Left renal cortex interstitium (tissue), 4 donors: ENCODE measurements at regions not wholly inside any gene's neighbourhood (a gene's known extent, or its start where the extent isn't known, plus 50 kb on each side); places are given as distances from the start of the nearest gene placed in this dataset.

Source experiments
- DNase-seq, 4 donors: peaks; one replicate each; pipeline ENCODE4 v3.0.0-alpha.2; 2013; ENCODE audit warnings: low read depth in 4 of 4, low spot score in 2 of 4, missing footprints in 1 of 4

GRCh38 chr3:59698091-59698490, 648.3 kb upstream of the CFAP20DC start:
- no peak for DNase-seq

GRCh38 chr3:59696783-59697182, 647.0 kb upstream of the CFAP20DC start:
- DNase-seq, result no peak

GRCh38 chr3:59695860-59696259, 646.0 kb upstream of the CFAP20DC start:
- no peak for DNase-seq

GRCh38 chr3:59692117-59692516, 642.3 kb upstream of the CFAP20DC start:
- no peak for DNase-seq

GRCh38 chr3:59690886-59691285, 641.1 kb upstream of the CFAP20DC start:
- no peak for DNase-seq

GRCh38 chr3:59688636-59689035, 638.8 kb upstream of the CFAP20DC start:
- no peak for DNase-seq

- DNase-seq, result no peak
These were observed 635.6 kb upstream of the CFAP20DC start for GRCh38 chr3:59685432-59685831.

GRCh38 chr3:59684766-59685165, 634.9 kb upstream of the CFAP20DC start:
- DNase-seq, result no peak

GRCh38 chr3:59680919-59681318, 631.1 kb upstream of the CFAP20DC start:
- no peak for DNase-seq

- no peak for DNase-seq
These were observed 628.2 kb upstream of the CFAP20DC start for GRCh38 chr3:59677747-59678702.

GRCh38 chr3:59675495-59675894, 625.7 kb upstream of the CFAP20DC start:
- DNase-seq, result no peak

- no peak for DNase-seq
These were observed 613.4 kb upstream of the CFAP20DC start for GRCh38 chr3:59663076-59663850.

GRCh38 chr3:59660852-59661625, 611.2 kb upstream of the CFAP20DC start:
- no peak for DNase-seq

GRCh38 chr3:59660376-59660775, 610.6 kb upstream of the CFAP20DC start:
- no peak for DNase-seq

GRCh38 chr3:59659755-59660154, 609.9 kb upstream of the CFAP20DC start:
- DNase-seq, result no peak

GRCh38 chr3:59658866-59659265, 609.0 kb upstream of the CFAP20DC start:
- no peak for DNase-seq

GRCh38 chr3:59658274-59658673, 608.4 kb upstream of the CFAP20DC start:
- no peak for DNase-seq

- no peak for DNase-seq
These were observed 605.7 kb upstream of the CFAP20DC start for GRCh38 chr3:59655418-59656015.

GRCh38 chr3:59654480-59655417, 604.9 kb upstream of the CFAP20DC start:
- DNase-seq, result no peak
